H1 (cell line): ENCODE measurements at regions not wholly inside any gene's neighbourhood (a gene's known extent, or its start where the extent isn't known, plus 50 kb on each side); places are given as distances from the start of the nearest gene placed in this dataset.

Source experiments
- CTCF ChIA-PET: fragments of 300-600 bp; sonication (Branson Sonifier 250); formaldehyde crosslinking; loops from one replicate; lab custom pipeline; 2021; ENCODE audit not compliant: partially characterized antibody; lab: Charles Lee
- POLR2A ChIA-PET: fragments of 300-600 bp; sonication (Branson Sonifier 250); formaldehyde crosslinking; loops from one replicate; lab custom pipeline; 2021; ENCODE audit warnings: inconsistent platforms; ENCODE audit not compliant: partially characterized antibody; lab: Charles Lee
- DNase-seq, 2 experiments: peaks; one replicate each; pipeline versions ENCODE4 v3.0.0 to v3.0.0-alpha.2; 2010 to 2022; ENCODE audit warnings: low spot score in 2 of 2, low read depth in 1 of 2, mixed read lengths in 1 of 2
- FAIRE-seq: peaks from 2 replicates; lab custom pipeline; 2011; peaks lifted over from hg19 to GRCh38; lab: Jason Lieb, UNC
- H2AFZ ChIP-seq: 2 replicates; pipeline ENCODE4 v1.8.1; 2012; ENCODE audit warnings: low read length, inconsistent platforms
- H2AK5ac ChIP-seq: 2 replicates; pipeline ENCODE4 v1.6.1; 2013; ENCODE audit warnings: low read depth, low read length
- H2BK120ac ChIP-seq: replicated peaks from 2 replicates; pipeline ENCODE3; 2013; ENCODE audit warnings: low read depth, low read length, inconsistent platforms
- H2BK12ac ChIP-seq: 2 replicates; pipeline ENCODE4 v1.6.1; 2013; ENCODE audit warnings: low read depth, low read length
- H2BK15ac ChIP-seq: 2 replicates; pipeline ENCODE4 v1.6.1; 2013; ENCODE audit warnings: low read length
- H2BK20ac ChIP-seq: 2 replicates; pipeline ENCODE4 v1.6.1; 2013; ENCODE audit warnings: low read length
- H2BK5ac ChIP-seq: 2 replicates; pipeline ENCODE4 v1.6.1; 2013; ENCODE audit warnings: low read depth, low read length
- H3K14ac ChIP-seq: 2 replicates; pipeline ENCODE4 v1.6.1; 2013; ENCODE audit warnings: inconsistent platforms; ENCODE audit not compliant: insufficient read length
- H3K18ac ChIP-seq: 2 replicates; pipeline ENCODE4 v1.6.1; 2013; ENCODE audit warnings: low read length; ENCODE audit errors: extremely low read depth
- H3K23ac ChIP-seq: 2 replicates; pipeline ENCODE4 v1.6.1; 2013; ENCODE audit warnings: inconsistent platforms; ENCODE audit not compliant: insufficient read length
- H3K23me2 ChIP-seq: 2 replicates; pipeline ENCODE4 v1.6.1; 2013; ENCODE audit warnings: low read depth, low read length
- H3K27ac ChIP-seq: 2 replicates; pipeline ENCODE4 v1.6.1; 2011; ENCODE audit warnings: low read depth, low read length, inconsistent platforms
- H3K27me3 ChIP-seq, 4 experiments: replicated peaks in 1 of 4; 1 replicate in 1 of 4; 2 replicates in 3 of 4; pipeline versions ENCODE4 v1.6.1 to v1.8.1; 2011 to 2013; ENCODE audit warnings: low read length in 3 of 4, mild to moderate bottlenecking in 3 of 4, inconsistent platforms in 2 of 4, mixed read lengths in 2 of 4, moderate library complexity in 1 of 4; ENCODE audit not compliant: control insufficient read depth in 3 of 4, insufficient read depth in 3 of 4; ENCODE audit errors: extremely low read depth in 1 of 4
- H3K36me3 ChIP-seq, 4 experiments: 2 replicates each; pipeline versions ENCODE4 v1.6.1 to v1.8.1; 2011 to 2013; ENCODE audit warnings: mild to moderate bottlenecking in 4 of 4, low read length in 3 of 4, moderate library complexity in 2 of 4, control low read depth in 1 of 4, inconsistent platforms in 1 of 4; ENCODE audit not compliant: insufficient read depth in 4 of 4, control insufficient read depth in 2 of 4
- H3K4ac ChIP-seq: replicated peaks from 2 replicates; pipeline ENCODE3; 2013; ENCODE audit warnings: low read length, low read depth, mixed read lengths, inconsistent platforms; ENCODE audit not compliant: insufficient read length
- H3K4me1 ChIP-seq, 4 experiments: replicated peaks in 1 of 4; 1 replicate in 1 of 4; 2 replicates in 3 of 4; pipeline versions ENCODE4 v1.6.1 to v1.8.1; 2011 to 2013; ENCODE audit warnings: low read length in 3 of 4, inconsistent platforms in 2 of 4, mixed read lengths in 1 of 4; ENCODE audit not compliant: insufficient read depth in 4 of 4, control insufficient read depth in 3 of 4
- H3K4me2 ChIP-seq, 2 experiments: 2 replicates each; pipeline versions ENCODE4 v1.6.1 to v1.8.1; 2011 to 2013; ENCODE audit warnings: low read depth in 2 of 2, low read length in 2 of 2, control low read depth in 1 of 2, inconsistent platforms in 1 of 2, mild to moderate bottlenecking in 1 of 2; ENCODE audit not compliant: insufficient read depth in 1 of 2
- H3K4me3 ChIP-seq, 4 experiments: fragments of 200-600, 300-600 bp in 1 of 4; sonication (generic), shearing (Covaris generic), sonication (Bioruptor Twin) in 1 of 4; 2 replicates each; pipeline versions ENCODE4 v1.5.1 to v1.8.1; 2011 to 2016; ENCODE audit warnings: low read length in 4 of 4, low read depth in 3 of 4, control low read depth in 2 of 4, inconsistent platforms in 2 of 4, mild to moderate bottlenecking in 2 of 4, mixed read lengths in 1 of 4, moderate library complexity in 1 of 4; ENCODE audit not compliant: insufficient read depth in 2 of 4; ENCODE audit errors: extremely low read depth in 1 of 4
- H3K56ac ChIP-seq: replicated peaks from 2 replicates; pipeline ENCODE3; 2013; ENCODE audit warnings: low read depth, mild to moderate bottlenecking, mixed read lengths, low read length, inconsistent platforms; ENCODE audit not compliant: insufficient read length
- H3K79me1 ChIP-seq: 2 replicates; pipeline ENCODE4 v1.6.1; 2013; ENCODE audit warnings: low read depth, low read length, control low read depth
- H3K79me2 ChIP-seq, 2 experiments: 2 replicates each; pipeline versions ENCODE4 v1.6.1 to v1.8.1; 2012 to 2013; ENCODE audit warnings: low read length in 2 of 2, mild to moderate bottlenecking in 2 of 2, inconsistent platforms in 1 of 2; ENCODE audit not compliant: insufficient read depth in 2 of 2, control insufficient read depth in 1 of 2
- H3K9ac ChIP-seq, 4 experiments: replicated peaks in 1 of 4; 1 replicate in 1 of 4; 2 replicates in 3 of 4; pipeline versions ENCODE4 v1.6.1 to v1.8.1; 2011 to 2013; ENCODE audit warnings: low read depth in 3 of 4, low read length in 3 of 4, control low read depth in 2 of 4, mild to moderate bottlenecking in 2 of 4, moderate library complexity in 2 of 4, inconsistent platforms in 1 of 4; ENCODE audit errors: extremely low read depth in 1 of 4
- H3K9me3 ChIP-seq, 2 experiments: 2 replicates each; pipeline versions ENCODE4 v1.6.1 to v1.8.1; 2012 to 2013; ENCODE audit warnings: mild to moderate bottlenecking in 2 of 2, moderate library complexity in 2 of 2, control low read depth in 1 of 2, inconsistent platforms in 1 of 2, low read depth in 1 of 2, low read length in 1 of 2, mixed read lengths in 1 of 2; ENCODE audit not compliant: insufficient read depth in 2 of 2
- H4K20me1 ChIP-seq, 2 experiments: replicated peaks in 1 of 2; 2 replicates each; pipeline versions ENCODE3 to v1.8.1; 2011 to 2013; ENCODE audit warnings: inconsistent platforms in 2 of 2, low read length in 2 of 2, mild to moderate bottlenecking in 1 of 2; ENCODE audit not compliant: insufficient read depth in 2 of 2, control insufficient read depth in 1 of 2
- H4K5ac ChIP-seq: 2 replicates; pipeline ENCODE4 v1.6.1; 2013; ENCODE audit warnings: low read length, low read depth, mixed read lengths, inconsistent platforms; ENCODE audit not compliant: insufficient read length
- H4K8ac ChIP-seq: 2 replicates; pipeline ENCODE4 v1.8.0; 2013; ENCODE audit warnings: mild to moderate bottlenecking, moderate library complexity, low read length, inconsistent platforms; ENCODE audit not compliant: insufficient read depth; ENCODE audit errors: extremely low read depth
- H4K91ac ChIP-seq: replicated peaks from 2 replicates; pipeline ENCODE3; 2013; ENCODE audit warnings: low read length, mixed read lengths, inconsistent platforms; ENCODE audit not compliant: insufficient read length
- BCL11A ChIP-seq, 2 experiments: IDR thresholded peaks; one replicate each; pipeline ENCODE4 v1.6.1; 2011; ENCODE audit warnings: low read depth in 2 of 2, low read length in 2 of 2, mild to moderate bottlenecking in 2 of 2
- CBX8 ChIP-seq: fragments of 300-800, 300-1000 bp; sonication (generic); IDR thresholded peaks from 2 replicates; pipeline ENCODE4 v1.7.1; 2016; ENCODE audit warnings: low read depth, low read length, borderline replicate concordance
- EGR1 ChIP-seq: IDR thresholded peaks from 2 replicates; pipeline ENCODE4 v1.6.1; 2011; ENCODE audit warnings: low read depth, low read length, borderline replicate concordance
- GABPA ChIP-seq: IDR thresholded peaks from 2 replicates; pipeline ENCODE4 v1.6.1; 2011; ENCODE audit warnings: mild to moderate bottlenecking, low read length, moderate library complexity, borderline replicate concordance; ENCODE audit not compliant: insufficient read depth
- HDAC2 ChIP-seq, 2 experiments: fragments of 300-600 bp in 1 of 2; sonication (generic) in 1 of 2; IDR thresholded peaks; 2 replicates each; pipeline ENCODE4 v1.6.1; 2011 to 2012; ENCODE audit warnings: low read depth in 2 of 2, low read length in 2 of 2, mild to moderate bottlenecking in 2 of 2, moderate library complexity in 2 of 2, borderline replicate concordance in 1 of 2, inconsistent platforms in 1 of 2
- KDM5A ChIP-seq: fragments of 200-600 bp; IDR thresholded peaks from 2 replicates; pipeline ENCODE4 v1.7.1; 2012; ENCODE audit warnings: mild to moderate bottlenecking, low read length, inconsistent platforms, mixed read lengths
- RAD21 ChIP-seq, 2 experiments: IDR thresholded peaks in 1 of 2; conservative IDR thresholded peaks in 1 of 2; 2 replicates each; pipeline ENCODE4 v1.6.1; 2011; ENCODE audit warnings: low read depth in 2 of 2, low read length in 2 of 2, improper control_type of control experiment in 1 of 2, inconsistent platforms in 1 of 2, mild to moderate bottlenecking in 1 of 2, moderate library complexity in 1 of 2
- RFX5 ChIP-seq: IDR thresholded peaks from 2 replicates; pipeline ENCODE4 v1.6.1; 2011; ENCODE audit warnings: low read depth, low read length, improper control_type of control experiment, borderline replicate concordance
- SAP30 ChIP-seq: fragments of 300-600 bp; sonication (generic); IDR thresholded peaks from 2 replicates; pipeline ENCODE4 v1.7.1; 2012; ENCODE audit warnings: low read length, moderate library complexity, mild to moderate bottlenecking, inconsistent platforms; ENCODE audit not compliant: insufficient read depth, insufficient replicate concordance
- SUZ12 ChIP-seq: fragments of 200-600 bp; sonication (generic); IDR thresholded peaks from 2 replicates; pipeline ENCODE4 v1.6.1; 2012; ENCODE audit warnings: mild to moderate bottlenecking, inconsistent platforms, low read length, moderate library complexity, mixed read lengths
- TAF7 ChIP-seq: optimal IDR thresholded peaks from 2 replicates; pipeline ENCODE3; 2011; ENCODE audit warnings: low read depth, mild to moderate bottlenecking, inconsistent platforms, low read length, moderate library complexity, borderline replicate concordance
- WGBS, 2 experiments: shearing (Covaris generic) in 1 of 2; methylation state at CpG; one replicate each; pipeline versions ENCODE4 v1.1.6 to v1.1.7; 2013 to 2015; ENCODE audit warnings: low lambda C conversion rate in 2 of 2, mixed read lengths in 2 of 2, inconsistent platforms in 1 of 2, low coverage in 1 of 2, missing lambda C conversion rate in 1 of 2; ENCODE audit not compliant: insufficient replicate concordance in 2 of 2, insufficient coverage in 1 of 2, insufficient read length in 1 of 2; ENCODE audit errors: extremely low coverage in 1 of 2, missing lambda C conversion rate in 1 of 2; 5-methylcytosine and 5-hydroxymethylcytosine counted together

GRCh38 chr4:86543560-86544309 is 50.4 kb upstream of the PTPN13 start:
- FAIRE-seq = no peak
- no peak for TF ChIP-seq RFX5
- no peak for TF ChIP-seq KDM5A
- TF ChIP-seq TAF7 = no peak
- TF ChIP-seq SAP30 = no peak
- no peak for TF ChIP-seq HDAC2 (IDR thresholded peaks at IDR 0.05; ENCODE audit: borderline replicate concordance in 1 of 2, low read depth in 2 of 2, low read length in 2 of 2)
- no peak for TF ChIP-seq SUZ12
- no peak for TF ChIP-seq RAD21 (IDR thresholded peaks at IDR 0.05 in 1 of 2, conservative IDR thresholded peaks at IDR 0.05 in 1 of 2; ENCODE audit: low read depth in 2 of 2, low read length in 2 of 2)
- no peak for TF ChIP-seq BCL11A (IDR thresholded peaks at IDR 0.05; ENCODE audit: low read depth in 2 of 2, low read length in 2 of 2)
- TF ChIP-seq CBX8 = no peak
- no peak for TF ChIP-seq GABPA
- TF ChIP-seq EGR1 = no peak

More at GRCh38 chr4:86543560-86544309, 50.4 kb upstream of the PTPN13 start:
- Histone ChIP-seq H3K36me3 (no peaks in the 10 kb centered on the region), H2BK15ac (no peak overlapping the region), H3K56ac (peak overlapping the region; percentile 33), H4K5ac (no peak overlapping the region), H4K20me1 (no peaks in the 10 kb centered on the region), H2AFZ (no peak overlapping the region), H4K8ac (no peak overlapping the region), H3K79me1 (no peaks in the 10 kb centered on the region), H3K27ac (no peak overlapping the region), H3K4me2 (no peak overlapping the region), H2BK20ac (no peak overlapping the region), H3K27me3 (no peaks in the 10 kb centered on the region), H3K4me3 (no peak overlapping the region), H3K79me2 (no peaks in the 10 kb centered on the region), H4K91ac (no peak overlapping the region), H3K4ac (no peak overlapping the region), H3K9me3 (peaks cover 0 to 8% of the 10 kb centered on the region in 2 experiments; a peak in 1 of 4 replicates), H3K4me1 (no peaks in the 10 kb centered on the region), H3K14ac (no peak overlapping the region), H3K18ac (no peak overlapping the region), H3K23ac (no peak overlapping the region), H3K23me2 (no peaks in the 10 kb centered on the region), H2AK5ac (no peak overlapping the region), H2BK12ac (no peak overlapping the region), H2BK5ac (no peak overlapping the region), H3K9ac (no peak overlapping the region), H2BK120ac (no peak overlapping the region)
- ChIA-PET POLR2A (no interaction called here), CTCF (interaction anchor here (0.5 to 1.2 kb wide), 5 partner anchors 8 to 138 kb away, joined by 3 to 6 read pairs (median 3); no protein-coding TSS in a partner anchor)
- WGBS, 2 experiments = 78% methylated on average over 2 of the region's 2 CpGs; no CpG with 5 or more reads in 1 of the 2 experiments
- DNase-seq = no peak
